MCF 10A (cell line): ENCODE measurements at regions not wholly inside any gene's neighbourhood (a gene's known extent, or its start where the extent isn't known, plus 50 kb on each side); places are given as distances from the start of the nearest gene placed in this dataset.

ENCODE experiments used
- BruUV-seq: library from RNA; stranded (reverse); fragments of 400-500 nt; replicated peaks from 2 replicates; lab custom pipeline; 2021; lab: Mats Ljungman, UMichigan
- CTCF ChIA-PET: fragments of 300-600 bp; sonication (Branson Sonifier 250); formaldehyde crosslinking; extraction: SDS; loops from one replicate; lab custom pipeline; 2021; ENCODE audit warnings: antibody characterized with exemption, inconsistent platforms; lab: Yijun Ruan, JAX
- POLR2A ChIA-PET: fragments of 300-600, 350-650 bp; sonication (Branson Sonifier 250); formaldehyde crosslinking; extraction: SDS; loops from one replicate; lab custom pipeline; 2020; ENCODE audit warnings: antibody characterized with exemption, inconsistent platforms; lab: Yijun Ruan, JAX
- DNase-seq: peaks from one replicate; pipeline ENCODE4 v3.0.0-alpha.2; 2018; ENCODE audit not compliant: unreplicated experiment
- H3K27ac Mint-ChIP-seq: one replicate; pipeline ENCODE4 v1.8.0; 2022; ENCODE audit warnings: mild to moderate bottlenecking, low read depth, mixed read lengths; ENCODE audit not compliant: unreplicated experiment
- H3K27me3 Mint-ChIP-seq: one replicate; pipeline ENCODE4 v1.8.0; 2022; ENCODE audit warnings: mixed read lengths; ENCODE audit not compliant: insufficient read depth, unreplicated experiment
- H3K36me3 Mint-ChIP-seq: one replicate; pipeline ENCODE4 v1.8.0; 2022; ENCODE audit warnings: mild to moderate bottlenecking, moderate library complexity, mixed read lengths; ENCODE audit not compliant: insufficient read depth, unreplicated experiment
- H3K4me1 Mint-ChIP-seq: one replicate; pipeline ENCODE4 v1.8.0; 2022; ENCODE audit warnings: mixed read lengths; ENCODE audit not compliant: insufficient read depth, unreplicated experiment
- H3K4me3 Mint-ChIP-seq: one replicate; pipeline ENCODE4 v1.8.0; 2022; ENCODE audit warnings: mild to moderate bottlenecking, moderate library complexity, mixed read lengths; ENCODE audit not compliant: unreplicated experiment
- H3K9me3 Mint-ChIP-seq: one replicate; pipeline ENCODE4 v1.8.0; 2022; ENCODE audit warnings: mixed read lengths; ENCODE audit not compliant: unreplicated experiment
- intact Hi-C: fragments of 100-400 bp; cut with micrococcal nuclease; formaldehyde crosslinking; loops from 2 replicates; pipeline ENCODE4 v1.14.1; 2022
- TF ChIP-seq, protein P1 (sequence below): fragments of 200-600 bp; IDR thresholded peaks from one replicate; pipeline ENCODE4 v1.8.0; 2022; ENCODE audit warnings: antibody characterized with exemption, mild to moderate bottlenecking; ENCODE audit not compliant: unreplicated experiment

GRCh38 chr5:124261848-124262247, 484.6 kb downstream of the ZNF608 start:
- ChIA-PET POLR2A (no interaction called here), CTCF (interaction anchor here (0.6 to 1.0 kb wide), 2 partner anchors 76 to 379 kb away, joined by 4 to 5 read pairs; no protein-coding TSS in a partner anchor)
- Mint-ChIP-seq H3K4me1 (no peaks in the 10 kb centered on the region), H3K4me3 (no peak overlapping the region), H3K9me3 (no peaks in the 10 kb centered on the region), H3K36me3 (no peaks in the 10 kb centered on the region), H3K27me3 (no peaks in the 10 kb centered on the region), H3K27ac (no peak overlapping the region)
- TF ChIP-seq, protein P1, sequence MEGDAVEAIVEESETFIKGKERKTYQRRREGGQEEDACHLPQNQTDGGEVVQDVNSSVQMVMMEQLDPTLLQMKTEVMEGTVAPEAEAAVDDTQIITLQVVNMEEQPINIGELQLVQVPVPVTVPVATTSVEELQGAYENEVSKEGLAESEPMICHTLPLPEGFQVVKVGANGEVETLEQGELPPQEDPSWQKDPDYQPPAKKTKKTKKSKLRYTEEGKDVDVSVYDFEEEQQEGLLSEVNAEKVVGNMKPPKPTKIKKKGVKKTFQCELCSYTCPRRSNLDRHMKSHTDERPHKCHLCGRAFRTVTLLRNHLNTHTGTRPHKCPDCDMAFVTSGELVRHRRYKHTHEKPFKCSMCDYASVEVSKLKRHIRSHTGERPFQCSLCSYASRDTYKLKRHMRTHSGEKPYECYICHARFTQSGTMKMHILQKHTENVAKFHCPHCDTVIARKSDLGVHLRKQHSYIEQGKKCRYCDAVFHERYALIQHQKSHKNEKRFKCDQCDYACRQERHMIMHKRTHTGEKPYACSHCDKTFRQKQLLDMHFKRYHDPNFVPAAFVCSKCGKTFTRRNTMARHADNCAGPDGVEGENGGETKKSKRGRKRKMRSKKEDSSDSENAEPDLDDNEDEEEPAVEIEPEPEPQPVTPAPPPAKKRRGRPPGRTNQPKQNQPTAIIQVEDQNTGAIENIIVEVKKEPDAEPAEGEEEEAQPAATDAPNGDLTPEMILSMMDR: no peak
- intact Hi-C loops: no loop called here
- no TSS peak for BruUV-seq
- DNase-seq: no peak

- no peaks in the 10 kb centered on the region for H3K9me3 Mint-ChIP-seq
- ChIA-PET POLR2A (no interaction called here), CTCF (interaction anchor here (0.8 to 1.1 kb wide), 3 partner anchors 9 to 378 kb away, joined by 3 to 5 read pairs (median 5); no protein-coding TSS in a partner anchor)
- DNase-seq: no peak
- H3K27ac Mint-ChIP-seq: no peak overlapping the region
- no peaks in the 10 kb centered on the region for H3K36me3 Mint-ChIP-seq
- H3K4me3 Mint-ChIP-seq: no peak overlapping the region
- no peaks in the 10 kb centered on the region for H3K27me3 Mint-ChIP-seq
- TF ChIP-seq, protein P1: no peak
- BruUV-seq: no TSS peak
- H3K4me1 Mint-ChIP-seq: no peaks in the 10 kb centered on the region
- intact Hi-C loops: no loop called here
These were observed 485.4 kb downstream of the ZNF608 start for GRCh38 chr5:124260921-124261515.

- H3K36me3 Mint-ChIP-seq: no peaks in the 10 kb centered on the region
- H3K4me3 Mint-ChIP-seq: no peak overlapping the region
- no peak for DNase-seq
- BruUV-seq: no TSS peak
- no peaks in the 10 kb centered on the region for H3K9me3 Mint-ChIP-seq
- no peaks in the 10 kb centered on the region for H3K4me1 Mint-ChIP-seq
- TF ChIP-seq, protein P1: no peak
- intact Hi-C loops: no loop called here
- no peak overlapping the region for H3K27ac Mint-ChIP-seq
- ChIA-PET POLR2A (no interaction called here), CTCF (interaction anchor here (0.6 kb wide), 1 partner anchor 961 kb away, joined by 4 read pairs; no protein-coding TSS in a partner anchor)
- H3K27me3 Mint-ChIP-seq: no peaks in the 10 kb centered on the region
These were observed 487.4 kb downstream of the ZNF608 start for GRCh38 chr5:124259017-124259416.

GRCh38 chr5:124257048-124257447, 489.4 kb downstream of the ZNF608 start:
- BruUV-seq: no TSS peak

More at GRCh38 chr5:124257048-124257447, 489.4 kb downstream of the ZNF608 start:
- no peak for DNase-seq
- ChIA-PET POLR2A (no interaction called here), CTCF (interaction anchor here (0.7 kb wide), 1 partner anchor 32 kb away, joined by 4 read pairs; no protein-coding TSS in a partner anchor)
- no peaks in the 10 kb centered on the region for H3K9me3 Mint-ChIP-seq
- no peaks in the 10 kb centered on the region for H3K4me1 Mint-ChIP-seq
- no peaks in the 10 kb centered on the region for H3K27me3 Mint-ChIP-seq
- H3K4me3 Mint-ChIP-seq: no peak overlapping the region
- no peaks in the 10 kb centered on the region for H3K36me3 Mint-ChIP-seq
- TF ChIP-seq, protein P1: no peak
- intact Hi-C loops: no loop called here
- no peak overlapping the region for H3K27ac Mint-ChIP-seq
